Suprapubic skin (tissue), 4 donors: ENCODE measurements at regions not wholly inside any gene's neighbourhood (a gene's known extent, or its start where the extent isn't known, plus 50 kb on each side); places are given as distances from the start of the nearest gene placed in this dataset.

ENCODE experiments used
- DNase-seq, 2 donors: peaks; one replicate each; pipeline ENCODE4 v3.0.0-alpha.2; 2019; ENCODE audit warnings: low spot score in 2 of 2
- H3K27ac ChIP-seq: fragments of 200-600 bp; sonication (generic); one replicate; pipeline ENCODE4 v1.5.1; 2019
- H3K27me3 ChIP-seq: fragments of 200-600 bp; sonication (generic); one replicate; pipeline ENCODE4 v1.5.1; 2019
- H3K36me3 ChIP-seq: fragments of 200-600 bp; sonication (generic); one replicate; pipeline ENCODE4 v1.5.1; 2019
- H3K4me1 ChIP-seq: fragments of 200-600 bp; sonication (generic); one replicate; pipeline ENCODE4 v1.5.1; 2019
- H3K4me3 ChIP-seq: fragments of 200-600 bp; sonication (generic); one replicate; pipeline ENCODE4 v1.5.1; 2019; ENCODE audit warnings: mild to moderate bottlenecking
- H3K9me3 ChIP-seq: fragments of 200-600 bp; sonication (generic); one replicate; pipeline ENCODE4 v1.5.1; 2019
- EP300 ChIP-seq: sonication (generic); formaldehyde crosslinking; IDR thresholded peaks from one replicate; pipeline ENCODE4 v1.6.1; 2017; ENCODE audit warnings: antibody characterized with exemption
- POLR2A ChIP-seq, 2 donors: fragments of 450-650 bp; IDR thresholded peaks; one replicate each; pipeline ENCODE4 v1.6.1; 2017; ENCODE audit warnings: antibody characterized with exemption in 2 of 2, mild to moderate bottlenecking in 2 of 2, moderate library complexity in 2 of 2
- POLR2AphosphoS5 ChIP-seq, 3 donors: sonication (generic); formaldehyde crosslinking; IDR thresholded peaks; one replicate each; pipeline ENCODE4 v1.6.1; 2017; ENCODE audit warnings: antibody characterized with exemption in 3 of 3
- WGBS: methylation state at CpG from one replicate; pipeline ENCODE4 v1.1.5; 2018; 5-methylcytosine and 5-hydroxymethylcytosine counted together
- TF ChIP-seq, protein P1 (sequence below), 2 donors: fragments of 200-600 bp in 1 of 2; fragments of 450-650 bp in 1 of 2; sonication (generic) in 1 of 2; IDR thresholded peaks; one replicate each; pipeline ENCODE4 v1.5.1; 2016 to 2019; ENCODE audit warnings: antibody characterized with exemption in 2 of 2, mild to moderate bottlenecking in 1 of 2, moderate library complexity in 1 of 2

DNA sequence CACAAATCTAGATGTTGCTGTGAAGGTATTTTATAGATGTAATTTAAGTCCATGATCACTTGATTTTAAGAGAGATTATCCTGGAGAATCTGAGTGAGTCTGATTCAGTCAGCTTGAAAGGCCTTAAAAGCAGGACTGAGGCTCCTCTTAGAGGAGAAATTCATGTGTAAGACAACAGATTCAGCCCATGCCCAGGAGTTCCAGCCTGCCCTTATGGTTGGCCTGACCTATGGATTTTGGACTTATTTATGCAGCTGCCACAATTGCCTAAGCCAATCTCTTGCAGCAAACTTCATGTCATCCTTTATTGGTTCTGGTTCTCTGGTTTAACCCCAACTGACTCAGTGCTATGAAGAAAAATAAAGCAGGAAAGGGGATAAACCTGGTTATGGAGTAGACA lies 296.5 kb upstream of the RASGRP1 start:
- TF ChIP-seq EP300 (no peak), POLR2AphosphoS5 (IDR thresholded peaks at IDR 0.05) (no peak), POLR2A (IDR thresholded peaks at IDR 0.05) (no peak)
- TF ChIP-seq, protein P1, sequence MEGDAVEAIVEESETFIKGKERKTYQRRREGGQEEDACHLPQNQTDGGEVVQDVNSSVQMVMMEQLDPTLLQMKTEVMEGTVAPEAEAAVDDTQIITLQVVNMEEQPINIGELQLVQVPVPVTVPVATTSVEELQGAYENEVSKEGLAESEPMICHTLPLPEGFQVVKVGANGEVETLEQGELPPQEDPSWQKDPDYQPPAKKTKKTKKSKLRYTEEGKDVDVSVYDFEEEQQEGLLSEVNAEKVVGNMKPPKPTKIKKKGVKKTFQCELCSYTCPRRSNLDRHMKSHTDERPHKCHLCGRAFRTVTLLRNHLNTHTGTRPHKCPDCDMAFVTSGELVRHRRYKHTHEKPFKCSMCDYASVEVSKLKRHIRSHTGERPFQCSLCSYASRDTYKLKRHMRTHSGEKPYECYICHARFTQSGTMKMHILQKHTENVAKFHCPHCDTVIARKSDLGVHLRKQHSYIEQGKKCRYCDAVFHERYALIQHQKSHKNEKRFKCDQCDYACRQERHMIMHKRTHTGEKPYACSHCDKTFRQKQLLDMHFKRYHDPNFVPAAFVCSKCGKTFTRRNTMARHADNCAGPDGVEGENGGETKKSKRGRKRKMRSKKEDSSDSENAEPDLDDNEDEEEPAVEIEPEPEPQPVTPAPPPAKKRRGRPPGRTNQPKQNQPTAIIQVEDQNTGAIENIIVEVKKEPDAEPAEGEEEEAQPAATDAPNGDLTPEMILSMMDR (IDR thresholded peaks at IDR 0.05) = no peak
- DNase-seq = no peak
- H3K27ac ChIP-seq = no peak overlapping the region

DNA sequence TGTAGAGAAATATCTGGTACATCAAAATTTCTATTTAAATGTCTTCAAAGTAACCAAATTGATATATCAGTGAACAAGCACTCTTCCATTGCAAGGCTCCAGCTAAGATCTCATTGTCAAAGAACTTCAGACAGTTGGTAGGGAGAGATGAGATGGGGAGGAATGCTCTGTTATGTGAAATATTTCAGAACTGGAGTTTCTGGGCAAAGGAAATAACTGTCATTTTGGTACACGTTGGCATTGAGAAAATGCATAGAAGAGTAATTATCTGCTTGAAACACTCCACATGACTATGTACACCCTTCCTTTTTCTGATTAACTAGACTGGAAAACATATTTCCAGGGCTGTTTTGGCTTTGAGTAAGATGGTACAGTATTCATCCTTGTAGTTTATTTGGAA lies 297.5 kb upstream of the RASGRP1 start:
- DNase-seq = no peak
- Histone ChIP-seq H3K4me3 (no peak overlapping the region), H3K4me1 (peaks cover 12% of the 10 kb centered on the region), H3K27ac (no peak overlapping the region), H3K27me3 (no peaks in the 10 kb centered on the region), H3K36me3 (no peaks in the 10 kb centered on the region), H3K9me3 (no peaks in the 10 kb centered on the region)
- WGBS = 43% methylated on average over 1 of the region's 1 CpG
- TF ChIP-seq, protein P1 (IDR thresholded peaks at IDR 0.05) = no peak
- TF ChIP-seq EP300 = no peak
- no peak for TF ChIP-seq POLR2A (IDR thresholded peaks at IDR 0.05)
- TF ChIP-seq POLR2AphosphoS5 (IDR thresholded peaks at IDR 0.05) = no peak

More for the DNA sequence above, 296.5 kb upstream of the RASGRP1 start:
- H3K4me1 ChIP-seq = peaks cover 12% of the 10 kb centered on the region
- H3K4me3 ChIP-seq = no peak overlapping the region
- no peaks in the 10 kb centered on the region for H3K27me3 ChIP-seq
- no peaks in the 10 kb centered on the region for H3K9me3 ChIP-seq
- no peaks in the 10 kb centered on the region for H3K36me3 ChIP-seq

DNA sequence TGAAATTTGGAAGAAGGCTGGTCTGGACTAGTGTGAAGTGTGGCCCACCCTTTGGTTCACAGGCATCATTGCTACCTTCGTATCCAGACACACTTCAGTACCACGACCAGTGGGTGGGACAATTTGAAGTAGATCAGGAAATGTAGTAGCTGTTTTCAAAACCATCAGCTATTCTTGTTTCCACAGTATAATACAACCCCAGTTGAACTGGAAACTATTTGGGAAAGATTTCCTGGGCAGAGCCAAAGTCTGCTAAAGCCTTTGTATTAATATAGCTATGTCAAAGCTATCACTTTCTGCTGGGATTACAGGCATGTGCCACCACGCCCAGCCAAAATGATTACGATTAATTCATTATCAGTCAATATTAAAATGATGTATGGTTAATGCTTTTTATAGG lies 298.8 kb upstream of the RASGRP1 start:
- Histone ChIP-seq H3K4me3 (no peak overlapping the region), H3K27me3 (no peaks in the 10 kb centered on the region), H3K27ac (no peak overlapping the region), H3K4me1 (peaks cover 16% of the 10 kb centered on the region), H3K9me3 (no peaks in the 10 kb centered on the region), H3K36me3 (no peaks in the 10 kb centered on the region)
- TF ChIP-seq EP300 (no peak), POLR2A (IDR thresholded peaks at IDR 0.05) (no peak), POLR2AphosphoS5 (IDR thresholded peaks at IDR 0.05) (no peak)
- TF ChIP-seq, protein P1 (IDR thresholded peaks at IDR 0.05) = no peak
- WGBS = 78% methylated on average over 4 of the region's 4 CpGs
- no peak for DNase-seq

DNA sequence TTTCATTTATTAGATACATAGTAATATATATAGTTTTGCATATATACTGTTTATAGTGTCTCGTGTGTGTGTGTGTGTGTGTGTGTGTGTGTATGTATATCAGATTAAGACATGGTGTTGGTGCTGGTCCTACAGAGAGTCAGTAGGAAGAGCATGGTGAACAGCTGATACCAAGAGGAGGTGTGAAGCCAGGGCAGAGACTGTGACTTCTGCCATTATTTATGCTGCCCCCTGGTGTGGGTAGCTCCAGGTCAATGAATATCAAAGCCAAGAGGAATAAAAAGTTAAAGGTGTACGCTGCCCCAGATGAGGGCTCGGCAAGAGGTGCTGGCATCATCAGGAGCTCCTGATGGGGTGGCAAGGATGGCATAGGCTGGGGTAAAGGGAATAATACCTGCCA lies 299.5 kb upstream of the RASGRP1 start:
- Histone ChIP-seq H3K27me3 (no peaks in the 10 kb centered on the region), H3K9me3 (no peaks in the 10 kb centered on the region), H3K4me3 (no peak overlapping the region), H3K4me1 (peaks cover 16% of the 10 kb centered on the region), H3K27ac (no peak overlapping the region), H3K36me3 (no peaks in the 10 kb centered on the region)
- WGBS = 81% methylated on average over 3 of the region's 3 CpGs
- TF ChIP-seq, protein P1 (IDR thresholded peaks at IDR 0.05) = no peak
- TF ChIP-seq EP300 = no peak
- TF ChIP-seq POLR2AphosphoS5 (IDR thresholded peaks at IDR 0.05) = no peak
- no peak for TF ChIP-seq POLR2A (IDR thresholded peaks at IDR 0.05)
- no peak for DNase-seq

DNA sequence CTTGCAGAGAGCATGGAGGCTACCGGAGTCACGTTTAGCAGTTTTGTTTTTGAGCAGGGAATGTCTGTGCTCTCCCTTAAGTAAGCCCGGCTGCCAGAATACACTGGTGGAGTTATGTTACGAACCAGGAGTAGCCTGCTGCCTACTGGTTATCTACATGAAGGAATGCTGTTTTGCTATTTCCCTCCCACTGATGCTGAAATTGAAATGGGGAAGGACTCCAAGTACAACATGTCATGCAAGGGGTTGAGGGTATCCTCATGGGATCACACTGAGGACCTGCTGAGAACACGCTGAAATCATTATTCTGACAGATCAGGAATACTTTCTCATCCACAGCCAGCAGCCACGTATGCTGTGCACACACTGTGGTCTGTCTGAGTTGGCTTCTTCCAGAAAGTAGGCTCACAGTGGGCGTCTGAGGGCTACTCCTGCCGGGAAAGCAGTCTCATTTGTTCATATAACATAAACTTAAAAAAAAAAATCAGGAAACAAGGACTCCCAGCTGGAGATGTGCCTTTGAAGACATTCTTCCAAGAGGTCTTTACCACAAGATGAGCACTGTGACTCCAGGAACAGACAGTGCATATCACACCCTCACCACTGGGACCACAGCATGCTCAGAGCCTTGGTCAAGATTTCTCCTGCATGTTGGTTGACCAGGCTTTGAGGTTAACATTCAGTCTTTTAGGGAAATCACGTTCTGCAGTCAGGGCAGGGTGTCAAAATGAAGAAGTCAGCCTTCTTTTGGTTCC lies 300.4 kb upstream of the RASGRP1 start:
- H3K27me3 ChIP-seq = no peaks in the 10 kb centered on the region
- peak in 1 of 2 donors; percentile 77 for DNase-seq
- WGBS = 56% methylated on average over 9 of the region's 9 CpGs
- no peak for TF ChIP-seq EP300
- TF ChIP-seq POLR2AphosphoS5 (IDR thresholded peaks at IDR 0.05) = peak in 2 of 3 donors; percentile 32 to 43
- no peaks in the 10 kb centered on the region for H3K9me3 ChIP-seq
- H3K27ac ChIP-seq = peak overlapping the region; percentile 42
- H3K36me3 ChIP-seq = no peaks in the 10 kb centered on the region
- H3K4me3 ChIP-seq = no peak overlapping the region
- peaks cover 16% of the 10 kb centered on the region for H3K4me1 ChIP-seq
